ES-I3 (cell line): ENCODE measurements at regions not wholly inside any gene's neighbourhood (a gene's known extent, or its start where the extent isn't known, plus 50 kb on each side); places are given as distances from the start of the nearest gene placed in this dataset.
"Not testable (repeated sequence)": the region's sequence is repeated elsewhere in the genome, so short reads cannot be mapped to it uniquely, and the experiment has no call there.

Experiments
- H3K36me3 ChIP-seq: 2 replicates; pipeline ENCODE4 v1.6.1; 2013; ENCODE audit warnings: mild to moderate bottlenecking, low read length, control low read depth, moderate library complexity; ENCODE audit not compliant: insufficient read depth
- H3K4me1 ChIP-seq: 2 replicates; pipeline ENCODE4 v1.6.1; 2013; ENCODE audit warnings: mild to moderate bottlenecking, control low read depth, low read length; ENCODE audit not compliant: insufficient read depth
- H3K9ac ChIP-seq: 2 replicates; pipeline ENCODE4 v1.6.1; 2013; ENCODE audit warnings: low read depth, mild to moderate bottlenecking, low read length, moderate library complexity
- H3K9me3 ChIP-seq: 2 replicates; pipeline ENCODE4 v1.6.1; 2013; ENCODE audit warnings: mild to moderate bottlenecking, low read length, moderate library complexity; ENCODE audit not compliant: control insufficient read depth, insufficient read depth

DNA sequence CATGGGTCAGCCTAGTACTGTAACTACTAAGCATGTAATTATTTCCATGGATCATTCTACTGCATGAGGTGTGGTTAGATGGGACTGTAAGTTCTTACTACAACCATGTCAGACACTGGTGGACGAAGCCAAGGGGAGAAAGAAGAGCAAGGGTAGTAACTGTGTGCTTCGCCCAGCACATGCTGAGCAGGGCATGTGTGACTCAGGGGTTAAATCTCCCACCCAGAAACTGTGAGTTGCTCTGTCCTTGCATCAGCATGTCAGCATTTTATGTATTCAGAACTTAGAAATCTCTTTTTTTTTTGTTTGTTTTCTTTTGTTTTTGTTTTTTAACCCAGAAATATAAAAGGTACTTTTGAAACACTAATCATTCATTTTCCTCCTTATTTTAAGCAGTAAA, 436.6 kb upstream of the KLF12 start:
- Histone ChIP-seq H3K9me3 (no peaks in the 10 kb centered on the region), H3K9ac (no peak overlapping the region), H3K4me1 (0 out of 2 replicates have a peak, but pooled peaks cover 5% of the 10 kb centered on the region), H3K36me3 (no peaks in the 10 kb centered on the region)

- Histone ChIP-seq H3K9me3 (no peaks in the 10 kb centered on the region), H3K9ac (no peak overlapping the region), H3K4me1 (0 out of 2 replicates have a peak, but pooled peaks cover 5% of the 10 kb centered on the region), H3K36me3 (no peaks in the 10 kb centered on the region)
These were observed 435.8 kb upstream of the KLF12 start for GRCh38 chr13:74570046-74570445.

GRCh38 chr13:74569251-74569650, 435.0 kb upstream of the KLF12 start:
- Histone ChIP-seq H3K9me3 (no peaks in the 10 kb centered on the region), H3K4me1 (0 out of 2 replicates have a peak, but pooled peaks cover 5% of the 10 kb centered on the region), H3K36me3 (no peaks in the 10 kb centered on the region), H3K9ac (no peak overlapping the region)

DNA sequence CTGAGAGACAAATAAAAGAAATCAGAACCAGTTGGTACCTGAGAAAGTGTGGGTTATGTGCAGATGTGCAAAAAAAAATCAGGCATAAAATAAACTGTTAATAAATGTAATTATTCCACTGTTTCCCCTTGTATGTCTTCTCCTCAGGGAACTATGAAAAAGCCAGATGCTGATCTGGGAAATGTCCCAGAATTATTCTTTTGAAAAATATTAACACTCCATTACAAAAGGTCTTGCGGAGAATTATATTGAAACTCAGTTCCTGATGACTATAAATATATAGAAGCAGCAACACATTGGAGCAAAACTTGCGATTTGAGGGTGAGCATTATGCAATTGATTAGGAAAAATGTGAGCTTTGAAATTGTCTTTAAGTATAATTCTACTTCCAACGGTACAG, 433.3 kb upstream of the KLF12 start:
- Histone ChIP-seq H3K9me3 (no peaks in the 10 kb centered on the region), H3K36me3 (no peaks in the 10 kb centered on the region), H3K4me1 (0 out of 2 replicates have a peak, but pooled peaks cover 5% of the 10 kb centered on the region), H3K9ac (no peak overlapping the region)

DNA sequence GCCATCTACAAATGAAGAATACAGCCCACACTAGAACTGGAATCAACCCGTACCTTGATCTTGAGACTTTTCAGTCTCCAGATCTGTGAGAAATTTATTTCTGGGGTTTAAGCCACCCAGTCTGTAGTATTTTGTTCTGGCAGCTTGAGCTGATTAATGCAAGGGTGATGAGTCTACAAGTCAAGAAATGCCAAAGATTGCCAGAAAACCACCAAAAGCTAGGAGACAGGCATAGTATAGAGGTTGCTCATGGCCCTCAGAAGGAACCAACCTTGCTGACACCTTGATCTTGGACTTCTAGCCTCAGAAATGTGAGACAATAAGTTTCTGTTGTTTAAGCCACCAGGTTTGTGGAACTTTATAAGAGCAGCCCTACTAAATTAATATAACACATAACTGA, 428.2 kb upstream of the KLF12 start:
- no peaks in the 10 kb centered on the region for H3K4me1 ChIP-seq
- no peaks in the 10 kb centered on the region for H3K36me3 ChIP-seq
- no peaks in the 10 kb centered on the region for H3K9me3 ChIP-seq
- H3K9ac ChIP-seq = no peak overlapping the region

DNA sequence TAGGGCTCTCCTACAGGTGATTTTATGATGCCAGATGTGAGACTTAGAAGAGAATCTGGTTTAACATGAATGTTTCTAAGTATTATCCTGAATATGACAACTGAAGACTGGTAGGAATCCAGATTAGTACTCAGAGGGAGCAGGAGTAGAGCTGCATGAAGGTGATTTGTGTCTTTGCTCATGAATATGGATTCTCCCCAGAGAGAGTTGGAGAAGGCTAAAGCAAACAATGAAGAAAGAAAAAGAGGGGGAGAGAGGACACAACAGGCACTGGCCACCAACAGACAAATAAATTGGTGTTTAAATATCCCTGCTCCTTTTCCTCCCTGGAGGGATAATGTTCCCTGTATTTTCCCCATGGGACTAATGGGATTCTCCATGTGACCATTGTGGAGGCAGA, 427.0 kb upstream of the KLF12 start:
- Histone ChIP-seq H3K9me3 (no peaks in the 10 kb centered on the region), H3K4me1 (no peaks in the 10 kb centered on the region), H3K36me3 (no peaks in the 10 kb centered on the region), H3K9ac (no peak overlapping the region)

DNA sequence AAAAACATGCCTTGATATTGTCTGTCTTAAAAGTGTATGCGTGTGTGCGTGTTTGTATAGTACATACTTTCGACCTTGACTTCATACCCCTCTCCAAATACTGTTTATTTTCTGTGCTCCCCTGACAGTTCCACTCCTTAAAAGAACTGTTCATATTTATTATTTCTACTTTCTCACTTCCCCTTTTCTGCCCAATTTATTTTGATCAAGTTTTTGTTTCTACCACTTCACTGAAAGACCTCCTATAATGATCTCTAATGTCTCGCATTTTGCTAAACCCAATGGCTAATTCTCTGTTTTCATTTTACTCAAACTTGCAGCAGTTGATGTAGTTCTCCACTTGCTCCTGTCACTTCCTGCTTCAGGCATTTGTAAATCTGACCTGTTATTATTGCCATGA, 426.1 kb upstream of the KLF12 start:
- no peak overlapping the region for H3K9ac ChIP-seq
- no peaks in the 10 kb centered on the region for H3K9me3 ChIP-seq
- H3K36me3 ChIP-seq = no peaks in the 10 kb centered on the region
- H3K4me1 ChIP-seq = no peaks in the 10 kb centered on the region

GRCh38 chr13:74557870-74558269, 423.7 kb upstream of the KLF12 start:
- Histone ChIP-seq H3K4me1 (no peaks in the 10 kb centered on the region; the same call in 1 of the 2 replicates), H3K9me3 (no peaks in the 10 kb centered on the region), H3K36me3 (no peaks in the 10 kb centered on the region), H3K9ac (no peak overlapping the region)

DNA sequence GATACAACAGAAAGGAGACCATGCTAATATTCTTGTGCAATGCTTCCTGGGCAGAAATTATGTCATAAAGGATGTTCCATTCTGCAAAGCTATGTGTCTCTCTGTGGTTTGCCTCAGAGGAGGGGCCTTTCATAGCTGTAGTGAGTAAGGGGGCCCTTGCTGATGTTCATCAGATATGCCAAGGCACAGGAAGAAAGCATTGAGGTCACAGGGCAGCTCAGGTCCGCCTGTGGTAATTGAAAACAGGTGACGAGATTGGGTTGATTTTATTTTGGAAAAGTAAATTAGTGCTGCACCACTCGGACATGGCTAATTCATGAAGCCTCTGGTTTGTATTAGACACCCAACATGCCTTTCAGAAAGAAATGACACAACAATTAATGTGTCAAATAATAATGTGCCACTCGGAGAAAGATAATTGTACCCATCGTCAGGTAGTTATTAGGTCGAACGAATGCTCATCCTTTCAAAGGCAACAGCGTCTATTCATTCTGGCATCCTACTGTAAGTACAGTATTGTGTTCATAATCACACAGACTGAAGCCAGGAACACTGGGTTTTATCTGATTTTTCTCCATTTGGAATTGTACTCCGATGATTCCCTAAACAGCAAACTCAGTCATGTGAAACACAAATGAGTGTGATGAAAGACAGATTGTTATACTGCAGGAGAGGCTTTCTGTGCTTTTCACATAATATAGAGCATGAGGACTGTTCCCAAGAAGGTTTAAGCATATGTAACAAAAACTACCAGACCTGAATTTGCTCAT, 421.6 kb upstream of the KLF12 start:
- Histone ChIP-seq H3K4me1 (no peaks in the 10 kb centered on the region; the same call in 1 of the 2 replicates), H3K9me3 (no peaks in the 10 kb centered on the region), H3K9ac (no peak overlapping the region), H3K36me3 (no peaks in the 10 kb centered on the region)

- Histone ChIP-seq H3K9me3 (no peaks in the 10 kb centered on the region), H3K9ac (no peak overlapping the region), H3K4me1 (no peaks in the 10 kb centered on the region; the same call in 1 of the 2 replicates), H3K36me3 (no peaks in the 10 kb centered on the region)
These were observed 421.0 kb upstream of the KLF12 start for GRCh38 chr13:74555276-74555625.

DNA sequence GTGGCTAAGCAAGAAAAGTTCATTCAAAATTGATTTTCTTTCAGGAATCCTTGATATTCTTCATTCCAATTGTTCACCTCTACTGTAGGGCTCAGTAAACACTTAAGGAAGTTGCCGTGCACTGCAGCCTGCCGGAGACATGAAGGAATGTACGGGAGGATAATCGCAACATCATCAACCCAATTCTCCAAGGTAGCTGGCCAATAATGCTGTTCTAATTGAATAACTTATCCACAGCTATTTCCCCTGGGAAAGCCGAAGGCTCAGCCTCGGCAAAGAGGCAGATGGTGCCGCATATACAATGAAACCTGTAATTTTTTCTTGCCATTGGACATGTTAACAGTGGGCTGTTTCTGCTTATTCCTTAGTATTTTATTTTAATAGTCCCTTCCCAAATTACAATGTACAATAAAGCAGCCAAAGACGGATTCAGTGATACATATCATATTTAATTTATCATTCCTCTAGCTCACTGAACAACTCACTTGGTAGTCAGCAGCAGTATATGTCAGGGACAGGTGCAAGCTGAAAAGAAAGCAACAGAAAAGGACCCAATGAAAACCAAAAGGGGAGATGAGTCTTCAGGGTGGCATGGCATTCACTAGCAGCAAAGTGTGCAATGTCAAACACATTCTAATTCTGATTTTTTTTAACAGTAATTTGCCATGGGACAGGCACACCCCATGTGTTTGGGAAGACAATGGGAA, 420.5 kb upstream of the KLF12 start:
- peaks cover 2% of the 10 kb centered on the region; the same call in 1 of the 2 replicates for H3K4me1 ChIP-seq
- no peaks in the 10 kb centered on the region for H3K9me3 ChIP-seq
- no peak overlapping the region for H3K9ac ChIP-seq
- no peaks in the 10 kb centered on the region for H3K36me3 ChIP-seq

- Histone ChIP-seq H3K9ac (no peak overlapping the region), H3K4me1 (peaks cover 3% of the 10 kb centered on the region; the same call in 1 of the 2 replicates), H3K36me3 (no peaks in the 10 kb centered on the region), H3K9me3 (no peaks in the 10 kb centered on the region)
These were observed 415.8 kb upstream of the KLF12 start for GRCh38 chr13:74550039-74550438.

DNA sequence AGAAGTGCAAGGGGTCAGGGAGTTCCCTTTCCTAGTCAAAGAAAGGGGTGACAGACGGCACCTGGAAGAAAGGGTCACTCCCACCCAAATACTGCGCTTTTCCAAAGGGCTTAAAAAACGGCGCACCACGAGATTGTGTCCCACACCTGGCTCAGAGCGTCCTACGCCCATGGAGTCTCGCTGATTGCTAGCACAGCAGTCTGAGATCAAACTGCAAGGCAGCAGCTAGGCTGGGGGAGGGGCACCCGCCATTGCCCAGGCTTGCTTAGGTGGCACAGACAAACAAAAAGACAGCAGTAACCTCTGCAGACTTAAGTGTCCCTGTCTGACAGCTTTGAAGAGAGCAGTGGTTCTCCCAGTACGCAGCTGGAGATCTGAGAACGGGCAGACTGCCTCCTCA, 402.4 kb upstream of the KLF12 start:
- H3K4me1 ChIP-seq, H3K9ac ChIP-seq, H3K9me3 ChIP-seq, H3K36me3 ChIP-seq: not testable (repeated sequence)

- no peaks in the 10 kb centered on the region for H3K36me3 ChIP-seq
- H3K9me3 ChIP-seq = no peaks in the 10 kb centered on the region
- no peaks in the 10 kb centered on the region for H3K4me1 ChIP-seq
- no peak overlapping the region for H3K9ac ChIP-seq
These were observed 399.0 kb upstream of the KLF12 start for GRCh38 chr13:74533226-74533625.

GRCh38 chr13:74530011-74530410, 395.8 kb upstream of the KLF12 start:
- H3K9me3 ChIP-seq = no peaks in the 10 kb centered on the region
- H3K9ac ChIP-seq = no peak overlapping the region
- no peaks in the 10 kb centered on the region for H3K36me3 ChIP-seq

More at GRCh38 chr13:74530011-74530410, 395.8 kb upstream of the KLF12 start:
- H3K4me1 ChIP-seq = no peaks in the 10 kb centered on the region
